ENCODE measurements at regions not wholly inside any gene's neighbourhood (a gene's known extent, or its start where the extent isn't known, plus 50 kb on each side); places are given as distances from the start of the nearest gene placed in this dataset.

GRCh38 chr9:2354856-2355696, 266.5 kb upstream of the VLDLR start:
- H3K36me3 ChIP-seq (ENCODE audit: insufficient read depth, insufficient read length, low read length): no peaks in the 10 kb centered on the region
- no peaks in the 10 kb centered on the region for H3K4me1 ChIP-seq (ENCODE audit: insufficient read depth, insufficient read length)
- H3K9ac ChIP-seq (ENCODE audit: insufficient read length, low read depth): no peak overlapping the region
- no peaks in the 10 kb centered on the region for H3K9me3 ChIP-seq (ENCODE audit: insufficient read depth, low read length)
- TF ChIP-seq SUZ12 (IDR thresholded peaks at IDR 0.05; ENCODE audit: extremely low read depth, insufficient read depth, insufficient read length) (no peak), YY1 (IDR thresholded peaks at IDR 0.05; ENCODE audit: insufficient read depth, insufficient read length) (no peak), ZNF274 (IDR thresholded peaks at IDR 0.05; ENCODE audit: low read depth, low read length) (no peak)
- H3K27me3 ChIP-seq (ENCODE audit: insufficient read depth, insufficient read length): no peaks in the 10 kb centered on the region
- no peak overlapping the region for H3K4me3 ChIP-seq (ENCODE audit: insufficient read length, low read depth)
- DNase-seq (ENCODE audit: low read depth, low spot score): no peak

DNA sequence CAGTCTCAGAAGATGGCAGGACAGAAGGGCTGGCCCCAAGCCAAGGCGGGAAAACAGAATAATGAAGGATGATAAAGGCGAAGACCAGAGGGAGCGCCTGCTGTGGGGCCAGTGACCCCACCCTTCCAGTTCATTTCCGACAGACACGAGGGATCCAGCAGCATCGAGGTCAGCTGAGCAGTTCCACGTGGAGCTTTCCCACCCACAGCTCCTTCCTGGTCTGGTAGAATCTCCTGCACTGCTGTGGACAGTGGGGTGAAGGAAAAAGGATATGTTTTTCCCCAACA, 265.9 kb upstream of the VLDLR start:
- H3K9ac ChIP-seq (ENCODE audit: insufficient read length, low read depth): no peak overlapping the region
- no peaks in the 10 kb centered on the region for H3K4me1 ChIP-seq (ENCODE audit: insufficient read depth, insufficient read length)
- no peaks in the 10 kb centered on the region for H3K36me3 ChIP-seq (ENCODE audit: insufficient read depth, insufficient read length, low read length)
- no peaks in the 10 kb centered on the region for H3K9me3 ChIP-seq (ENCODE audit: insufficient read depth, low read length)
- no peak for DNase-seq (ENCODE audit: low read depth, low spot score)
- TF ChIP-seq YY1 (IDR thresholded peaks at IDR 0.05; ENCODE audit: insufficient read depth, insufficient read length) (no peak), SUZ12 (IDR thresholded peaks at IDR 0.05; ENCODE audit: extremely low read depth, insufficient read depth, insufficient read length) (no peak), ZNF274 (IDR thresholded peaks at IDR 0.05; ENCODE audit: low read depth, low read length) (no peak)
- no peak overlapping the region for H3K4me3 ChIP-seq (ENCODE audit: insufficient read length, low read depth)
- no peaks in the 10 kb centered on the region for H3K27me3 ChIP-seq (ENCODE audit: insufficient read depth, insufficient read length)

DNA sequence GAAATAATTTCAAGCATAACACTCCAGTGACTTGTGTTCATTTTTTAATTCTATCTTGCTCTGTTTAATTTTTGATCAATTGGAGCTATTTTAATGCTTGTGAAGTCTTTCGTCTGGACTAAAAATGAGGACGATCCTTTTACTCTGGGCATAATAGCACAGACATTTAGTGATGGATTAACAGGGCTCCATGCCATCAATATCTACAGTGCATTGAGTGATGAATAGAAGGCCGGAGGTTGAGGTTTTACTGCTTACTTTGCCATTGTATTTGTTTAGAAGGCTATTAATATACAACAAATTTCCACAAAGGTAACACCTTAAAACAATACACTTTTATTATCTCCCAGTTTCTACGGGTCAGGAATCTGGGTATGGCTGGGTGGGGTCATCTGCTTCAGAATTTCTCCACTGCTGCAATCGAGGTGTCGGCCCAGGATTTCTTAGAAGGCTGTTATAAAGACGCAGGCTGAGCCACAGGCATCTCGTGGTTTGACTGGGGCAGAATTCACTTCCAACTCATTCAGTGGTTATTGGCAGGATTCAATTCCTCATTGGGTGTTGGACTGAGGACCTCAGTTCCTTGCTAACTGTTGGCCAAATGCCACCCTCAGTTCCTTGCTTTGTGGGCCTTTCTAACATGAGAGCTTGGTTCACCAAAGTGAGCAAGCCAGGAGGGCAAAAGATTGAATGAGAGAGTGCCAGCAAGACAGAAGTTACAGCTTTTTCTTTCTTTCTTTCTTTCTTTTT, 265.4 kb upstream of the VLDLR start:
- Histone ChIP-seq H3K27me3 (ENCODE audit: insufficient read depth, insufficient read length) (no peaks in the 10 kb centered on the region), H3K4me1 (ENCODE audit: insufficient read depth, insufficient read length) (no peaks in the 10 kb centered on the region), H3K9ac (ENCODE audit: insufficient read length, low read depth) (no peak overlapping the region), H3K4me3 (ENCODE audit: insufficient read length, low read depth) (no peak overlapping the region), H3K9me3 (ENCODE audit: insufficient read depth, low read length) (no peaks in the 10 kb centered on the region), H3K36me3 (ENCODE audit: insufficient read depth, insufficient read length, low read length) (no peaks in the 10 kb centered on the region)
- TF ChIP-seq ZNF274 (IDR thresholded peaks at IDR 0.05; ENCODE audit: low read depth, low read length) (no peak), YY1 (IDR thresholded peaks at IDR 0.05; ENCODE audit: insufficient read depth, insufficient read length) (no peak), SUZ12 (IDR thresholded peaks at IDR 0.05; ENCODE audit: extremely low read depth, insufficient read depth, insufficient read length) (no peak)
- no peak for DNase-seq (ENCODE audit: low read depth, low spot score)

GRCh38 chr9:2359891-2360471, 261.6 kb upstream of the VLDLR start:
- DNase-seq (ENCODE audit: low read depth, low spot score): peak; percentile 38

GRCh38 chr9:2362150-2362549, 259.4 kb upstream of the VLDLR start:
- no peaks in the 10 kb centered on the region for H3K36me3 ChIP-seq (ENCODE audit: insufficient read depth, insufficient read length, low read length)
- no peak for TF ChIP-seq ZNF274 (IDR thresholded peaks at IDR 0.05; ENCODE audit: low read depth, low read length)
- TF ChIP-seq SUZ12 (IDR thresholded peaks at IDR 0.05; ENCODE audit: extremely low read depth, insufficient read depth, insufficient read length): no peak
- no peak for TF ChIP-seq YY1 (IDR thresholded peaks at IDR 0.05; ENCODE audit: insufficient read depth, insufficient read length)
- DNase-seq (ENCODE audit: low read depth, low spot score): no peak

More at GRCh38 chr9:2359891-2360471, 261.6 kb upstream of the VLDLR start:
- Histone ChIP-seq H3K4me1 (ENCODE audit: insufficient read depth, insufficient read length) (no peaks in the 10 kb centered on the region), H3K36me3 (ENCODE audit: insufficient read depth, insufficient read length, low read length) (no peaks in the 10 kb centered on the region), H3K27me3 (ENCODE audit: insufficient read depth, insufficient read length) (no peaks in the 10 kb centered on the region), H3K4me3 (ENCODE audit: insufficient read length, low read depth) (no peak overlapping the region), H3K9ac (ENCODE audit: insufficient read length, low read depth) (no peak overlapping the region), H3K9me3 (ENCODE audit: insufficient read depth, low read length) (no peaks in the 10 kb centered on the region)
- TF ChIP-seq YY1 (IDR thresholded peaks at IDR 0.05; ENCODE audit: insufficient read depth, insufficient read length): no peak
- TF ChIP-seq ZNF274 (IDR thresholded peaks at IDR 0.05; ENCODE audit: low read depth, low read length): no peak
- no peak for TF ChIP-seq SUZ12 (IDR thresholded peaks at IDR 0.05; ENCODE audit: extremely low read depth, insufficient read depth, insufficient read length)

GRCh38 chr9:2363138-2363745, 258.3 kb upstream of the VLDLR start:
- Histone ChIP-seq H3K36me3 (ENCODE audit: insufficient read depth, insufficient read length, low read length) (no peaks in the 10 kb centered on the region), H3K9me3 (ENCODE audit: insufficient read depth, low read length) (no peaks in the 10 kb centered on the region), H3K4me3 (ENCODE audit: insufficient read length, low read depth) (no peak overlapping the region), H3K27me3 (ENCODE audit: insufficient read depth, insufficient read length) (no peaks in the 10 kb centered on the region), H3K9ac (ENCODE audit: insufficient read length, low read depth) (no peak overlapping the region), H3K4me1 (ENCODE audit: insufficient read depth, insufficient read length) (no peaks in the 10 kb centered on the region)
- DNase-seq (ENCODE audit: low read depth, low spot score): no peak
- no peak for TF ChIP-seq YY1 (IDR thresholded peaks at IDR 0.05; ENCODE audit: insufficient read depth, insufficient read length)
- no peak for TF ChIP-seq SUZ12 (IDR thresholded peaks at IDR 0.05; ENCODE audit: extremely low read depth, insufficient read depth, insufficient read length)
- no peak for TF ChIP-seq ZNF274 (IDR thresholded peaks at IDR 0.05; ENCODE audit: low read depth, low read length)

More at GRCh38 chr9:2362150-2362549, 259.4 kb upstream of the VLDLR start:
- Histone ChIP-seq H3K27me3 (ENCODE audit: insufficient read depth, insufficient read length) (no peaks in the 10 kb centered on the region), H3K9ac (ENCODE audit: insufficient read length, low read depth) (no peak overlapping the region), H3K4me3 (ENCODE audit: insufficient read length, low read depth) (no peak overlapping the region), H3K4me1 (ENCODE audit: insufficient read depth, insufficient read length) (no peaks in the 10 kb centered on the region), H3K9me3 (ENCODE audit: insufficient read depth, low read length) (no peaks in the 10 kb centered on the region)

Measured in NT2/D1 (cell line).